ENCODE measurements at regions not wholly inside any gene's neighbourhood (a gene's known extent, or its start where the extent isn't known, plus 50 kb on each side); places are given as distances from the start of the nearest gene placed in this dataset.
"Not testable (repeated sequence)": the region's sequence is repeated elsewhere in the genome, so short reads cannot be mapped to it uniquely, and the experiment has no call there.

- H3K27ac Mint-ChIP-seq (ENCODE audit: unreplicated experiment); H3K4me1 Mint-ChIP-seq (ENCODE audit: low read depth); H3K27me3 Mint-ChIP-seq (ENCODE audit: low read depth); DNase-seq (ENCODE audit: low spot score); H3K36me3 Mint-ChIP-seq (ENCODE audit: low read depth); H3K4me3 Mint-ChIP-seq (ENCODE audit: unreplicated experiment): not testable (repeated sequence)
- H3K9me3 Mint-ChIP-seq (ENCODE audit: low read depth): peaks cover 26% of the 10 kb centered on the region
These were observed 858.8 kb downstream of the TUBA3C start for GRCh38 chr13:18322821-18323220.

- H3K4me1 Mint-ChIP-seq (ENCODE audit: low read depth); DNase-seq (ENCODE audit: low spot score); H3K4me3 Mint-ChIP-seq (ENCODE audit: unreplicated experiment); H3K27ac Mint-ChIP-seq (ENCODE audit: unreplicated experiment); H3K36me3 Mint-ChIP-seq (ENCODE audit: low read depth); H3K27me3 Mint-ChIP-seq (ENCODE audit: low read depth): not testable (repeated sequence)
- peaks cover 35% of the 10 kb centered on the region for H3K9me3 Mint-ChIP-seq (ENCODE audit: low read depth)
These were observed 862.0 kb downstream of the TUBA3C start for GRCh38 chr13:18319653-18320052.

- not testable (repeated sequence) for H3K36me3 Mint-ChIP-seq (ENCODE audit: low read depth); H3K27me3 Mint-ChIP-seq (ENCODE audit: low read depth); DNase-seq (ENCODE audit: low spot score); H3K4me1 Mint-ChIP-seq (ENCODE audit: low read depth); H3K4me3 Mint-ChIP-seq (ENCODE audit: unreplicated experiment); H3K27ac Mint-ChIP-seq (ENCODE audit: unreplicated experiment)
- peaks cover 39% of the 10 kb centered on the region for H3K9me3 Mint-ChIP-seq (ENCODE audit: low read depth)
These were observed 878.3 kb downstream of the TUBA3C start for GRCh38 chr13:18303240-18303813.

- not testable (repeated sequence) for H3K4me3 Mint-ChIP-seq (ENCODE audit: unreplicated experiment); DNase-seq (ENCODE audit: low spot score); H3K36me3 Mint-ChIP-seq (ENCODE audit: low read depth); H3K27ac Mint-ChIP-seq (ENCODE audit: unreplicated experiment); H3K27me3 Mint-ChIP-seq (ENCODE audit: low read depth); H3K4me1 Mint-ChIP-seq (ENCODE audit: low read depth)
- peaks cover 43% of the 10 kb centered on the region for H3K9me3 Mint-ChIP-seq (ENCODE audit: low read depth)
These were observed 880.7 kb downstream of the TUBA3C start for GRCh38 chr13:18300968-18301367.

- H3K4me3 Mint-ChIP-seq (ENCODE audit: unreplicated experiment); H3K36me3 Mint-ChIP-seq (ENCODE audit: low read depth); H3K27ac Mint-ChIP-seq (ENCODE audit: unreplicated experiment); H3K4me1 Mint-ChIP-seq (ENCODE audit: low read depth); H3K27me3 Mint-ChIP-seq (ENCODE audit: low read depth); DNase-seq (ENCODE audit: low spot score): not testable (repeated sequence)
- peaks cover 27% of the 10 kb centered on the region for H3K9me3 Mint-ChIP-seq (ENCODE audit: low read depth)
These were observed 884.3 kb downstream of the TUBA3C start for GRCh38 chr13:18297359-18297758.

- not testable (repeated sequence) for H3K27ac Mint-ChIP-seq (ENCODE audit: unreplicated experiment); H3K4me1 Mint-ChIP-seq (ENCODE audit: low read depth); H3K27me3 Mint-ChIP-seq (ENCODE audit: low read depth); H3K4me3 Mint-ChIP-seq (ENCODE audit: unreplicated experiment); H3K36me3 Mint-ChIP-seq (ENCODE audit: low read depth); DNase-seq (ENCODE audit: low spot score)
- peaks cover 19% of the 10 kb centered on the region for H3K9me3 Mint-ChIP-seq (ENCODE audit: low read depth)
These were observed 885.0 kb downstream of the TUBA3C start for GRCh38 chr13:18296617-18297016.

- H3K9me3 Mint-ChIP-seq (ENCODE audit: low read depth): peaks cover 21% of the 10 kb centered on the region
- not testable (repeated sequence) for DNase-seq (ENCODE audit: low spot score); H3K27me3 Mint-ChIP-seq (ENCODE audit: low read depth); H3K4me1 Mint-ChIP-seq (ENCODE audit: low read depth); H3K36me3 Mint-ChIP-seq (ENCODE audit: low read depth); H3K4me3 Mint-ChIP-seq (ENCODE audit: unreplicated experiment); H3K27ac Mint-ChIP-seq (ENCODE audit: unreplicated experiment)
These were observed 887.3 kb downstream of the TUBA3C start for GRCh38 chr13:18294311-18294710.

- not testable (repeated sequence) for H3K27ac Mint-ChIP-seq (ENCODE audit: unreplicated experiment); H3K4me1 Mint-ChIP-seq (ENCODE audit: low read depth); H3K27me3 Mint-ChIP-seq (ENCODE audit: low read depth); H3K36me3 Mint-ChIP-seq (ENCODE audit: low read depth); H3K4me3 Mint-ChIP-seq (ENCODE audit: unreplicated experiment); DNase-seq (ENCODE audit: low spot score)
- peaks cover 17% of the 10 kb centered on the region for H3K9me3 Mint-ChIP-seq (ENCODE audit: low read depth)
These were observed 894.8 kb downstream of the TUBA3C start for GRCh38 chr13:18286848-18287247.

GRCh38 chr13:18285663-18286062 lies 896.0 kb downstream of the TUBA3C start:
- H3K4me1 Mint-ChIP-seq (ENCODE audit: low read depth); DNase-seq (ENCODE audit: low spot score); H3K27ac Mint-ChIP-seq (ENCODE audit: unreplicated experiment); H3K36me3 Mint-ChIP-seq (ENCODE audit: low read depth); H3K27me3 Mint-ChIP-seq (ENCODE audit: low read depth); H3K4me3 Mint-ChIP-seq (ENCODE audit: unreplicated experiment): not testable (repeated sequence)
- peaks cover 17% of the 10 kb centered on the region for H3K9me3 Mint-ChIP-seq (ENCODE audit: low read depth)

GRCh38 chr13:18284040-18284439 lies 897.6 kb downstream of the TUBA3C start:
- not testable (repeated sequence) for H3K27me3 Mint-ChIP-seq (ENCODE audit: low read depth); H3K4me3 Mint-ChIP-seq (ENCODE audit: unreplicated experiment); H3K36me3 Mint-ChIP-seq (ENCODE audit: low read depth); H3K27ac Mint-ChIP-seq (ENCODE audit: unreplicated experiment); H3K4me1 Mint-ChIP-seq (ENCODE audit: low read depth); DNase-seq (ENCODE audit: low spot score)
- peaks cover 18% of the 10 kb centered on the region for H3K9me3 Mint-ChIP-seq (ENCODE audit: low read depth)

- H3K27ac Mint-ChIP-seq (ENCODE audit: unreplicated experiment): not testable (repeated sequence)
These were observed 899.6 kb downstream of the TUBA3C start for GRCh38 chr13:18281829-18282597.

GRCh38 chr13:18280904-18281828 lies 900.5 kb downstream of the TUBA3C start:
- not testable (repeated sequence) for DNase-seq (ENCODE audit: low spot score); H3K36me3 Mint-ChIP-seq (ENCODE audit: low read depth); H3K4me1 Mint-ChIP-seq (ENCODE audit: low read depth); H3K4me3 Mint-ChIP-seq (ENCODE audit: unreplicated experiment); H3K27ac Mint-ChIP-seq (ENCODE audit: unreplicated experiment); H3K27me3 Mint-ChIP-seq (ENCODE audit: low read depth)
- peaks cover 17% of the 10 kb centered on the region for H3K9me3 Mint-ChIP-seq (ENCODE audit: low read depth)

More at GRCh38 chr13:18281829-18282597, 899.6 kb downstream of the TUBA3C start:
- not testable (repeated sequence) for H3K36me3 Mint-ChIP-seq (ENCODE audit: low read depth); H3K4me1 Mint-ChIP-seq (ENCODE audit: low read depth); H3K4me3 Mint-ChIP-seq (ENCODE audit: unreplicated experiment); DNase-seq (ENCODE audit: low spot score); H3K27me3 Mint-ChIP-seq (ENCODE audit: low read depth)
- peaks cover 20% of the 10 kb centered on the region for H3K9me3 Mint-ChIP-seq (ENCODE audit: low read depth)

Data from chondrocyte (in vitro differentiated cells).